Mammary epithelial cell (primary cell): ENCODE measurements at regions not wholly inside any gene's neighbourhood (a gene's known extent, or its start where the extent isn't known, plus 50 kb on each side); places are given as distances from the start of the nearest gene placed in this dataset.

Experiments used
- CTCF ChIP-seq, 2 donors: IDR thresholded peaks in 1 of 2; conservative IDR thresholded peaks in 1 of 2; 2 replicates each; pipeline ENCODE4 v1.5.1; 2011 to 2012; ENCODE audit warnings: inconsistent platforms in 2 of 2, low read length in 2 of 2, mild to moderate bottlenecking in 2 of 2, control low read depth in 1 of 2, low read depth in 1 of 2; ENCODE audit not compliant: insufficient read depth in 1 of 2; ENCODE audit errors: extremely low read depth in 1 of 2
- EZH2 ChIP-seq: IDR thresholded peaks from 2 replicates; pipeline ENCODE4 v1.6.1; 2012; ENCODE audit warnings: low read length, inconsistent platforms, borderline replicate concordance

GRCh38 chr22:22995166-22995565, 75.2 kb upstream of the GNAZ start:
- TF ChIP-seq CTCF (conservative IDR thresholded peaks at IDR 0.05 in 1 of 2, IDR thresholded peaks at IDR 0.05 in 1 of 2; ENCODE audit: extremely low read depth in 1 of 2, insufficient read depth in 1 of 2, low read depth in 1 of 2, low read length in 2 of 2) (no peak), EZH2 (no peak)
